Thoracic aorta (tissue), 2 donors: ENCODE measurements at regions not wholly inside any gene's neighbourhood (a gene's known extent, or its start where the extent isn't known, plus 50 kb on each side); places are given as distances from the start of the nearest gene placed in this dataset.

Source experiments
- ATAC-seq: fragments of 150-250 bp; one replicate; pipeline ENCODE4 v1.8.0; 2017; ENCODE audit warnings: low read depth; ENCODE audit not compliant: insufficient number of reproducible peaks, low FRiP score
- DNase-seq: peaks from one replicate; pipeline ENCODE4 v3.0.0-alpha.2; 2020; ENCODE audit warnings: low spot score
- H3K27ac ChIP-seq, 2 donors: fragments of 200-600 bp; sonication (generic); 1 replicate in 1 of 2; 2 replicates in 1 of 2; pipeline ENCODE4 v1.5.1; 2016; ENCODE audit warnings: mild to moderate bottlenecking in 2 of 2, moderate library complexity in 2 of 2
- H3K27me3 ChIP-seq: fragments of 200-600 bp; sonication (generic); replicated peaks from 2 replicates; pipeline ENCODE4 v1.6.0; 2016; ENCODE audit warnings: mild to moderate bottlenecking; ENCODE audit not compliant: insufficient read depth
- H3K36me3 ChIP-seq: fragments of 200-600 bp; sonication (generic); one replicate; pipeline ENCODE4 v1.5.1; 2016
- H3K4me1 ChIP-seq, 2 donors: fragments of 200-600 bp; sonication (generic); 1 replicate in 1 of 2; 2 replicates in 1 of 2; pipeline versions ENCODE4 v1.5.1 to v1.6.0; 2016; ENCODE audit warnings: low read depth in 2 of 2, mild to moderate bottlenecking in 1 of 2; ENCODE audit not compliant: control insufficient read depth in 1 of 2
- H3K4me3 ChIP-seq: fragments of 200-600 bp; sonication (generic); 2 replicates; pipeline ENCODE4 v1.5.1; 2016; ENCODE audit warnings: mild to moderate bottlenecking
- H3K9me3 ChIP-seq: fragments of 200-600 bp; sonication (generic); 2 replicates; pipeline ENCODE4 v1.5.1; 2016
- TF ChIP-seq, protein P1 (sequence below): fragments of 200-600 bp; sonication (generic); IDR thresholded peaks from one replicate; pipeline ENCODE4 v1.5.1; 2019; ENCODE audit warnings: antibody characterized with exemption

- Histone ChIP-seq H3K36me3 (no peaks in the 10 kb centered on the region), H3K27ac (no peak overlapping the region), H3K4me1 (peaks cover 0 to 14% of the 10 kb centered on the region in 2 donors), H3K9me3 (no peaks in the 10 kb centered on the region), H3K27me3 (peaks cover 5% of the 10 kb centered on the region), H3K4me3 (no peak overlapping the region)
- TF ChIP-seq, protein P1, sequence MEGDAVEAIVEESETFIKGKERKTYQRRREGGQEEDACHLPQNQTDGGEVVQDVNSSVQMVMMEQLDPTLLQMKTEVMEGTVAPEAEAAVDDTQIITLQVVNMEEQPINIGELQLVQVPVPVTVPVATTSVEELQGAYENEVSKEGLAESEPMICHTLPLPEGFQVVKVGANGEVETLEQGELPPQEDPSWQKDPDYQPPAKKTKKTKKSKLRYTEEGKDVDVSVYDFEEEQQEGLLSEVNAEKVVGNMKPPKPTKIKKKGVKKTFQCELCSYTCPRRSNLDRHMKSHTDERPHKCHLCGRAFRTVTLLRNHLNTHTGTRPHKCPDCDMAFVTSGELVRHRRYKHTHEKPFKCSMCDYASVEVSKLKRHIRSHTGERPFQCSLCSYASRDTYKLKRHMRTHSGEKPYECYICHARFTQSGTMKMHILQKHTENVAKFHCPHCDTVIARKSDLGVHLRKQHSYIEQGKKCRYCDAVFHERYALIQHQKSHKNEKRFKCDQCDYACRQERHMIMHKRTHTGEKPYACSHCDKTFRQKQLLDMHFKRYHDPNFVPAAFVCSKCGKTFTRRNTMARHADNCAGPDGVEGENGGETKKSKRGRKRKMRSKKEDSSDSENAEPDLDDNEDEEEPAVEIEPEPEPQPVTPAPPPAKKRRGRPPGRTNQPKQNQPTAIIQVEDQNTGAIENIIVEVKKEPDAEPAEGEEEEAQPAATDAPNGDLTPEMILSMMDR, result no peak
- DNase-seq (no peak), ATAC-seq (no peak)
Measured at GRCh38 chr20:62584671-62585460, 57.4 kb upstream of the SLCO4A1 start.

- no peak overlapping the region for H3K27ac ChIP-seq
- ATAC-seq, result no peak
- no peak for DNase-seq
- TF ChIP-seq, protein P1, result no peak
- H3K9me3 ChIP-seq, result no peaks in the 10 kb centered on the region
- H3K4me3 ChIP-seq, result no peak overlapping the region
- H3K27me3 ChIP-seq, result peaks cover 5% of the 10 kb centered on the region
- H3K36me3 ChIP-seq, result no peaks in the 10 kb centered on the region
- H3K4me1 ChIP-seq, result peaks cover 0 to 14% of the 10 kb centered on the region in 2 donors
Measured at GRCh38 chr20:62585461-62585970, 56.8 kb upstream of the SLCO4A1 start.

DNA sequence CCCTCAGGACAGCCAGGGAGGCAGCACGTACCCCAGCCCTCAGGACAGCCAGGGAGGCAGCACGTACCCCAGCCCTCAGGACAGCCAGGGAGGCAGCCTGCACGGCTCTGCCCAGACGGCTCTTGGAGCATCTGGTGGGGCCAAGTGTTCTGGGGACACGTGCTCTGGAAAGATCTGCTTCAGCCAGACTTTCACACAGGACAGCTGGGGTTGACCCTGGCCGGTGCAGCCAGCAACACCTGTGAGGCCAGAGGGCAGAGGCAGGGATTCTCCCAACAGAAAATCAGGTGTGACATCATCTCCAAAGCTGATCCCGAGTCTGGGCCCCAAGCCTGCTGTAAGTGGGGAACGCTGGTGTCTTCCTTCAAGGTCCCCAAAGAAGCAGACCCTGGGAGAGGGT, 55.5 kb upstream of the SLCO4A1 start:
- H3K9me3 ChIP-seq, result no peaks in the 10 kb centered on the region
- H3K36me3 ChIP-seq, result no peaks in the 10 kb centered on the region
- ATAC-seq (no peak), DNase-seq (no peak)
- no peak overlapping the region for H3K27ac ChIP-seq
- peaks cover 0 to 9% of the 10 kb centered on the region in 2 donors for H3K4me1 ChIP-seq
- TF ChIP-seq, protein P1, result no peak
- H3K27me3 ChIP-seq, result peaks cover 5% of the 10 kb centered on the region
- H3K4me3 ChIP-seq, result no peak overlapping the region

GRCh38 chr20:62587757-62588402, 54.4 kb upstream of the SLCO4A1 start:
- no peak overlapping the region for H3K4me3 ChIP-seq
- H3K9me3 ChIP-seq, result no peaks in the 10 kb centered on the region
- no peak for DNase-seq
- peaks cover 5% of the 10 kb centered on the region for H3K27me3 ChIP-seq
- H3K36me3 ChIP-seq, result no peaks in the 10 kb centered on the region
- TF ChIP-seq, protein P1, result no peak
- ATAC-seq, result no peak
- H3K4me1 ChIP-seq, result peaks cover 0 to under 1% of the 10 kb centered on the region in 2 donors
- no peak overlapping the region for H3K27ac ChIP-seq

DNA sequence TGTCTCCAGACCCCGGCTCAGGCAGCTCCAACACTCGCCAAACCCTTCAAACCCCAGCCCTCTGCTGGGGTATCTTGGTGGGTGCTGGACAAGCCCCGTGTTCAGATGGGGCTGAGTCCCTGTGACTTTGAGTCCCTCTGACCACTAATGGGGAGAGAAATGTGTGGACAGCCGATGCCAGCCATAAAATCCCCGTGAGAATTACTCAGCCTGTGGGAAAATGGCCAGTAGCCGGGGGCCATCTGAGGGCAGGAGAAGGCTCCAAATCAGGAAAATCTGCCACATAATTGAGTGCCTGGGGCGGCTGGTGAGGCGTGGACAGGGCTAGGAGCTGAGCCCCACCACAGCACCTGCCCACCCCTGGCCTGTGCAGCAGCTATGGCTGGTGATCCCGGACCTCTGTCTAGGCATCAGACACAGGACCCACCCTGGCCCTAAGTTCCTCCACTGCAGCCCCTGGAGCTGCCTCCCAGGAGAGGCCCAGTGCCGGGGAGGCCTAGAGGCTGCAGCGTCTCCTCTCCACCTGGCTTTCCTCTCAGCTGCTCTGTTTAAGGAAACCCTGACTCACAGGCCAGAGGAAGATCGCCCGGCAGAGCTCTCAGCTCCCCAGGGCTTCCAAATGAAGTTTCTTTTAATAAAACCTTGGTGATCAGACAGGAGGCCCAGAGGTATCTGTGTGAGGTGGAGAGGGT, 53.7 kb upstream of the SLCO4A1 start:
- no peak for ATAC-seq
- Histone ChIP-seq H3K9me3 (no peaks in the 10 kb centered on the region), H3K27ac (no peak overlapping the region), H3K4me3 (no peak overlapping the region), H3K36me3 (no peaks in the 10 kb centered on the region), H3K4me1 (no peaks in the 10 kb centered on the region), H3K27me3 (peaks cover 5% of the 10 kb centered on the region)
- TF ChIP-seq, protein P1, result no peak
- DNase-seq, result no peak
